IgD-negative memory B cell (primary cell): ENCODE measurements at regions not wholly inside any gene's neighbourhood (a gene's known extent, or its start where the extent isn't known, plus 50 kb on each side); places are given as distances from the start of the nearest gene placed in this dataset.

Source experiments
- H3K27ac Mint-ChIP-seq, 3 donors: one replicate each; pipeline ENCODE4 v1.8.0; 2020 to 2022; ENCODE audit warnings: mild to moderate bottlenecking in 3 of 3, mixed read lengths in 3 of 3, moderate library complexity in 1 of 3
- H3K27me3 Mint-ChIP-seq: one replicate; pipeline ENCODE4 v1.8.0; 2021; ENCODE audit warnings: mixed read lengths
- H3K36me3 Mint-ChIP-seq: one replicate; pipeline ENCODE4 v1.8.0; 2020; ENCODE audit warnings: mild to moderate bottlenecking, mixed read lengths
- H3K4me1 Mint-ChIP-seq, 3 donors: one replicate each; pipeline ENCODE4 v1.8.0; 2020 to 2022; ENCODE audit warnings: mixed read lengths in 3 of 3, mild to moderate bottlenecking in 1 of 3
- H3K4me3 Mint-ChIP-seq, 4 donors: one replicate each; pipeline ENCODE4 v1.8.0; 2020 to 2022; ENCODE audit warnings: mild to moderate bottlenecking in 4 of 4, mixed read lengths in 4 of 4, moderate library complexity in 3 of 4
- H3K9me3 Mint-ChIP-seq, 3 donors: one replicate each; pipeline ENCODE4 v1.8.0; 2020 to 2021; ENCODE audit warnings: mixed read lengths in 3 of 3, mild to moderate bottlenecking in 1 of 3

DNA sequence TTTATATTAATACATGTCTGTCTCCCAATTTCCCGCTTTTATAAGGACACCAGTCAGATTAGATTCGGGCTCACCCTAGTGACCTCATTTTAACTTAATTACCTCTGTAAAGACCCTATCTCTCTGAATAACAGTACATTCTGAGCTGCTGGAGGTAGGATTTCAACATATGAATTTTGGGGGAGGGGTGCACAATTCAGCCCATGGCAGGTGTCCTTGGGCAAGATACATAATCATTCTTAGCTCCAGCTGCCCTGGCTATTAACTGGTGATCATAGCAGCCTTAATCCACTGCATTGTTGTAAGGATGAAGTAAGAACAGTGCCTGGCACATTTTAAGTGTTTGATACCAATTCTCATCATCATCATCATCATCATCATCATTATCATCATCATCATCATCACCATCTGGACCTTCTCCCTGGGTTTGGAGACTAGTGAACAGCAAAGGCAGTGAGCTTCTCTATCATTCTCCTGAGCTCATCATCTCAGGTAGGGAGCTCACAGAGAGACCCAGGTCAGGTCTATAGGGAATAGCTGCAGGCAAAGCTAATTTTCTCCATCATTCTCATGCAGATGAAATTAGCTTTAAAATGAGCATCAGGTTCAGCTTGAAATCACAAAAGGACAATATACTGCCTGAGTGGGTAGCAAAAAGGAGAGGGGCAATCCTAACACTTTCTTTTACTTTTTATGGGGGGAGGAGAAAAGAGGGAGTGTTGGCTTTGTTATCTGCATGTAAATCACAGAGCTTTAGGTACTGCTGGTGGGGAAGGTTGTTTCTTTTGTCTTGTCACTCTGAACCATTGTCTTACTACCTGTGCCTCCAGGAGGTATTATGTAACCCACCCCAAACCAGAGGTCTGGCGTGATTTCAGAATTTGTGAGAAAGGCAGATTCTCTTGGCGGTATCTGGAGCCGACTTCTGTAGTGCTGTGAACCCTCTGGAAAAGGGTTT, 125.5 kb upstream of the SPRED2 start:
- no peaks in the 10 kb centered on the region for H3K36me3 Mint-ChIP-seq
- no peaks in the 10 kb centered on the region for H3K9me3 Mint-ChIP-seq
- H3K4me3 Mint-ChIP-seq: no peak overlapping the region
- H3K27ac Mint-ChIP-seq: no peak overlapping the region
- H3K4me1 Mint-ChIP-seq: peaks cover 14 to 16% (median 15%) of the 10 kb centered on the region in 3 donors
- H3K27me3 Mint-ChIP-seq: peaks cover 12% of the 10 kb centered on the region

DNA sequence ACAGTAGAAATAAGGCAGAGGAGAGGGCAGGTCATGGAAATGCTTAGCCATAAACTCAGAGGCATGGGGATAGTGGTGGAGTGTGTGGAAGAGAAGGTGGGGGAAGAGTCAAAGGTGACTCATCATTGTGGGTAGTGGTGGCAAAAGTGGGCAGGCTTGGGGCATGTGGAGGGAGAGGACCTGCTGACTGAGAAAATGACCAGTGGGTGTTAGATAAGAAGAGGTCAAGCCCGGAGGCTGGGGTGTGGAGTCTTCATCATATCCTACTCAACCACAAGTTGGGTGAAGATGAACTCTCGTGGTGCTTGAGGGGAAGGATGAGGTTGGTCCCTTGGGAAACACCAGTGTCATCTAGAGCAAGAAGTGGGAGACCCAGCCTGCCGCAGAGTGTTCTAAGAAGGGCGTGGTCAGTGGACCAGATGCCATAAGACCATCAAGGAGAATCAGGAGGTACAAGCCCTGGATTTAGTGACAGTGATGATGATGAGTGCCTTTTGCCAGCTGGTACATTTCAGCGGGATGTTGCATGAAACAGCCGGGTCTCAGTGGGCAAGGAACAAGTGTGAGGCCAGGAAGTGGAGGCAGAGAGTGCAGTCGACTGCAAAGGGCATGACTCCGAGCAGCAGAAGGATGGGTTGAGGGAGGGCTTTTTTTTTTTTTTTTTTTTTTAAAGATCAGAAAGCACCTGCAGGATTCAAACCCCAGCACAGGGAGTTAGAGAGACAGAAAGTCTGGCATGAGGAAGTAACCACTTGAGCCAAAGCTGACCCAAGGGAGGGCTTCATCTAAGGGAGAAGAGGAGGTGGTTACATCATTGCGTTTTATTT, 122.6 kb upstream of the SPRED2 start:
- Mint-ChIP-seq H3K9me3 (no peaks in the 10 kb centered on the region), H3K27ac (no peak overlapping the region), H3K4me3 (peak overlapping the region in 2 of 4 donors; percentile 44 to 61), H3K36me3 (no peaks in the 10 kb centered on the region), H3K27me3 (peaks cover 8% of the 10 kb centered on the region), H3K4me1 (peaks cover 14 to 16% (median 15%) of the 10 kb centered on the region in 3 donors)

DNA sequence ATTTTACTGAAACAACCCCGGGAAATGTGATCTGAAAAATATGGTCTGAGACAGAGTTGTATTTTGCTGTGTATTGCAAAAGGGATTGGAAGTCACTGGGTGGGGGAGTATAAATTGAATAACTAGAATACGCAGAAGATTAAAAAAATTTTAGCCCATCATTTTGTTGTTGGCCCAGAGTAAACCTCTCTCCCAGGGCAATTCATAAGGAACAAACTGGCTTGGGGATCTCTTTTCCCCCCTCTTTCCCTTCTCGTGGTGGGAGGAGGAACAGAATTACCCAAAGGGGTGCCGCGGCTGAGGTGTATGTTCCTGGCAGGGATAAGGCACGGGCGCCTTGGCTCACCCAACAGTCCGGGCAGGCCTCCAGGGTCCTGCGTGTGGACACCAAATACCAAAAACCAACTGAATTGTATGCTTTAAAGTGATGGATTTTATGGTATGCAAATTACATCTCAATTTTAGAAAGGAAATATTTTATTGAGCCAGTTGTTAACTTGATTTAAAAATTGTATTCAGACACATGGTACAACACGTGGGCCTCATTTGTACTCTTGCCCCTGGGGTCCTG, 121.2 kb upstream of the SPRED2 start:
- H3K27me3 Mint-ChIP-seq: peaks cover 10% of the 10 kb centered on the region
- no peak overlapping the region for H3K27ac Mint-ChIP-seq
- H3K4me3 Mint-ChIP-seq: no peak overlapping the region
- H3K4me1 Mint-ChIP-seq: peaks cover 14 to 16% (median 15%) of the 10 kb centered on the region in 3 donors
- H3K36me3 Mint-ChIP-seq: no peaks in the 10 kb centered on the region
- H3K9me3 Mint-ChIP-seq: no peaks in the 10 kb centered on the region

DNA sequence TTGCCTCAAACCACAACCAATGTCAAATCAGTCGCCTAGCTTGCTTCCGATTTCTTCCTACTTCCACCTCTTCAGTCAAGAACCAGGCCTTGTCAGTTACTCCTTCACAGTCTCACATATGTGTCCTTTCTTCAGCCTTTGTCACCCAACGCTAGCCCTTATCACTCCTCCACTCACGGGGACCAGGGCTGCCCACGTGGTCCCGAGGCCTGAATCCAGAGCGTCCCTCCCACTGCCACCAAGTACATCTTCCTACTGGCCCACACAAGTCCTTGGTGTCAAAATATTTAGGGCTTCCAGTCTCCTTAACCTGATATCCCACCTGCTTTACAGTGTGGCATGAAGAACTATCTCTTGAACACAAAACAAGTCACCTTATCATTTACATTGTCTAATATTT, 119.1 kb upstream of the SPRED2 start:
- H3K27ac Mint-ChIP-seq: no peak overlapping the region
- peaks cover 10% of the 10 kb centered on the region for H3K27me3 Mint-ChIP-seq
- H3K4me1 Mint-ChIP-seq: peaks cover 14 to 16% (median 15%) of the 10 kb centered on the region in 3 donors

DNA sequence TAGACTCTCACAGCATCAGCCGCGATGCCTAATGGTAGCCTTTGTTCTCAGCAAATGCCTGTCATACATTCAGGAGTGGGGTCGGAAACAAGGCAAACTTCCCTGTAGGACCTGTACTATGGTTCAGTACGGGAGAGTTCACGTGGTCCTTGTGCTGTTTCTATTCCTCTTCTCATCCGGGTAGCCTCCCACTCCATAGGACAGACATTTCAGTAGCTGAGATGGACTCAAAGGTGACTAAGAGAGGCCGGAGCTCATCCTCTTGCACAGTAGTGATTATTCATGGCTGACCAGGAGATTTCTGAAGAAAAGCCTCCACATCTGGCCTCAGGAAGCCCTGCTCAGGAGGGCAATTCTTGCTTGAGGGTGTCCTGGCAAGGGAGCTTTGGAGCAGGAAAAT, 117.8 kb upstream of the SPRED2 start:
- no peak overlapping the region for H3K4me3 Mint-ChIP-seq
- no peaks in the 10 kb centered on the region for H3K9me3 Mint-ChIP-seq
- H3K27me3 Mint-ChIP-seq: peaks cover 15% of the 10 kb centered on the region
- H3K36me3 Mint-ChIP-seq: peaks cover 6% of the 10 kb centered on the region
- H3K4me1 Mint-ChIP-seq: peaks cover 14 to 15% (median 14%) of the 10 kb centered on the region in 3 donors
- H3K27ac Mint-ChIP-seq: peak overlapping the region in 1 of 3 donors; percentile 13

More for the DNA sequence above, 119.1 kb upstream of the SPRED2 start:
- Mint-ChIP-seq H3K4me3 (no peak overlapping the region), H3K36me3 (no peaks in the 10 kb centered on the region), H3K9me3 (no peaks in the 10 kb centered on the region)

DNA sequence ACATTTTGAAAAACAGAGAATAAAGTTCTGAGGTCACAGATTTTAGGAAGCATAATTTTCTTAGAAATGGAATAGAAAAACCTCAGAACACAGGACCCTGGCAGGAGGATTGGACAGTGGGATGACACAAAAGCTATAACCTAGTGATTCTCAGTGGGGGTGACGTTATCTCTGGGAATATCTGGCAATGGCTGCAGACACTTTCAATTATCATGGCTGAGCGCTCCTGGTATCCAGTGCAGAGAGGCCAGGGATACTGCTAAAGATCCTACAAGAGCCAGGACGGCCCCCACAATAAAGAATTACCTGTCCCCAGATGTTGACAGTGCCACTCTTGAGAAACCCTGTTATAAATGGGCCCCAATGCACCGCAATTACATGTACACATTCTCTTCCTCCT, 117.2 kb upstream of the SPRED2 start:
- peaks cover 6% of the 10 kb centered on the region for H3K36me3 Mint-ChIP-seq

DNA sequence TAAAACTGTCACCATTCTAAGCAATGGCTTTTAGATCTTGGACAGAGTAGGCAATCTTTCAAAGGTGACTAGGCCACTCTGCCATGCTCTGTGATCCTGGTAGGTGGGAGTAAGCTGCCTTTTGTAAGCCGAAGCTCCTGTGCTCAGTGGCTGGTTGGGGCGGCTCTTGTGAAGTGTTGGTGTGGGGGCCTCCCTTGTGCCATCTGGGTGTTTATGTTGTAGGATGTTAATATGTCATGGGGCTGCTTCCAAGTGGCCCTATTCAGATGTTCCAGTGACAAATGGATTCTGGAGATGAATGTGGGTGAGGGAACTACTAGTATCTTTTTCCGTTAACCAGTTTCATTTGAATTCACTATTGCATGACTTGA, 116.8 kb upstream of the SPRED2 start:
- H3K9me3 Mint-ChIP-seq: no peaks in the 10 kb centered on the region
- H3K27ac Mint-ChIP-seq: no peak overlapping the region
- H3K4me3 Mint-ChIP-seq: no peak overlapping the region
- H3K27me3 Mint-ChIP-seq: peaks cover 12% of the 10 kb centered on the region
- H3K4me1 Mint-ChIP-seq: peaks cover 6% of the 10 kb centered on the region in 3 donors
- H3K36me3 Mint-ChIP-seq: peaks cover 6% of the 10 kb centered on the region

More for the DNA sequence above, 117.2 kb upstream of the SPRED2 start:
- no peaks in the 10 kb centered on the region for H3K9me3 Mint-ChIP-seq
- H3K4me1 Mint-ChIP-seq: peaks cover 8 to 9% (median 8%) of the 10 kb centered on the region in 3 donors
- H3K27ac Mint-ChIP-seq: peak overlapping the region in 1 of 3 donors; percentile 13
- H3K4me3 Mint-ChIP-seq: no peak overlapping the region
- peaks cover 11% of the 10 kb centered on the region for H3K27me3 Mint-ChIP-seq

DNA sequence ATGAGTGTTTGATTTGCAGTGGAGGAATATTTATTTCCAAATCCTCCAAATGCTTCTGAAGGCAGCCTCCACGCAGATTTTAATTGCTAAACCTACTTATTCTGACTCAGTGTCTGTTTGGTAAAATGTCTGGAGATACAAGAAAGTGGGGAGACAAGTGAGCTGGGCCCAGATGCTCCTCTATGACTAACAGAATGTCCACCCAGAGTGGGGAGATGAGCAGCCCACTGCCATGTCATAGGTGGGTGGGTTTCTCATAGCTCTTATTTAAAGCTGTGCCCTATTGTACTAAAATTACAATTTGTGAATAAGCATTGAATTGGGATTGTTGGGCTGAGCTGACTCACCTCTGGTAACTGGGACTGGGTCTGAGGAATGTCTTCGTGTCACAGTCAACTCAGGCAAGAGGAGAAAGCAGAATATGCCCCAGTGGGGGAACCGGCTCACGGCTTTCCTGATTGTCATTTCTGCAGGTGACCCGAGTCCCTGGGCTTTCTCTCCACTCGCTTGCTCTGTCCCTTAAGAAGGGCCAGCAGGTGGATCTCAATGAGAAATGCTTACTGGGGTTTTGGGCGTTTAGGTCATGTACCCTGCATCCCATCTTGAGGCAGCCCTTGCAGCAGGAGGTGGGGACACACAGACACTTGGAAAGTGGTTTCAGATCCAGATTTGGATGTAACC, 116.3 kb upstream of the SPRED2 start:
- H3K9me3 Mint-ChIP-seq: no peaks in the 10 kb centered on the region
- peaks cover 6% of the 10 kb centered on the region for H3K36me3 Mint-ChIP-seq
- H3K4me3 Mint-ChIP-seq: no peak overlapping the region
- H3K4me1 Mint-ChIP-seq: peaks cover 4 to 7% (median 6%) of the 10 kb centered on the region in 3 donors
- peaks cover 16% of the 10 kb centered on the region for H3K27me3 Mint-ChIP-seq
- peak overlapping the region in 1 of 3 donors; percentile 63 for H3K27ac Mint-ChIP-seq

DNA sequence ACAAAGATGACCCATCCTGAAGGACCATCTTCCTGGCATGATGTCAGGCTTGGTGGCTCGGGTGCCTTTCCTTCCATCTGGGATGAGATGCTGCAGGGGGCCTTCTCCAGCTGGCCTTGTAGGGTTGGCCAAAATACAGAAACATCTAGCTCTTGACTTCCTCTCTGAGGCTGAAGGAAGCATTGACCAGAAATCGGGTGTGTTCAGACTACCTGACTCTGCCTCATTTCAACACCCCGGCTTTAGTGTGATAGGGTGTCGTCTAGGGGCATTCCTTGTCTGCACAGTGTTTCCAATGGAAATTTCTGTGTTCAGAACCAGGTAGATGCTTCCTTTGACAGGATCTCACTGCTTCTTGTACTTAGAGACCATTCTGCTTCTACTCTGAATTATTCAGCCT, 115.7 kb upstream of the SPRED2 start:
- Mint-ChIP-seq H3K36me3 (peaks cover 6% of the 10 kb centered on the region), H3K9me3 (no peaks in the 10 kb centered on the region), H3K27me3 (peaks cover 16% of the 10 kb centered on the region), H3K4me1 (peaks cover 3 to 6% (median 4%) of the 10 kb centered on the region in 3 donors), H3K27ac (no peak overlapping the region), H3K4me3 (no peak overlapping the region)

DNA sequence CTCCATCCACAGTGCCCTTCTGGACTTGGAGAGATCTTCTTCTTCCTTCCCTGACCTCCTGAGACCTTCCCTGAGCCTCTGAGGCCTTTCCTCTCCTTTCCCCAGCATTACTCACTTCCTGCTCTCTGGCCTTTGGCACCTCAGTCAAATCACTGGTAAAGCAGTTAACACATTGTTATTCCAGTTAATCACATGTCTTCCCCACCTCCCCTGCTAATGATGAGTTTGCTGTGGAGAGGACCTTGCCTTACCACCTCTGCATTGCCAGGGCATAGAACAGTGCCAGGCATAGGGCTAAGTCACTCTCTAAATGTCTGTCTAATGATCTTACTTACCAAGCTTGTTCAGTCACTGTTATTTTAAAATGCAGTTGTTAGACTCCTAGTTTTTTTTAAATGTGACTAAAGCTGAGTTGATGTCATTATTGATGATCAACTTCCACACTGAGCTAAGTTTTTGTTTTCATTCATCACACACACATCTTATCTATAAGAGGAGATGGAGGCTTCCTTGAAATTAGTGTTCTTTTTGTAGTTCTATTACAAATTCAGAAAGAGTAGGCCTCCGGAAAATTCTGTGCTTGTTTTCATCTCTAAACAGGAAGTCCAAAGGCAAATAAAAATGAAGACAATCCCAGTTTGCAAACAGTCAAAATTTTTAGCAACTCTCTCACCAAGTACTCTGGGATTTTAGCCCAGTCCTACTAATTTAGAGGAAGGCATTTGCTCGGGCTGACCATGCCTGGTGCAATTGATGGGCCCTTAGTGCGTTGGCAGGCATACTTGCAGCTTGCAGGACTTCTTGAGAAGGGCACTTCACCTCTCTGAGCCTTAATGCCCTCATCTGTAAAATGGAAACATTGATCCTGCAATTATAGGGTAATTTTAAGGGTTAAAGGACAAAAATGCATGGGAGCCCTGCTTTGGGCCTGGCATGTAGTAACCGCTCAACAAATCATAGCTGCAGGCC, 113.7 kb upstream of the SPRED2 start:
- Mint-ChIP-seq H3K27ac (no peak overlapping the region), H3K27me3 (peaks cover 16% of the 10 kb centered on the region), H3K36me3 (peaks cover 6% of the 10 kb centered on the region), H3K9me3 (no peaks in the 10 kb centered on the region), H3K4me3 (no peak overlapping the region), H3K4me1 (peaks cover 3 to 6% (median 4%) of the 10 kb centered on the region in 3 donors)

DNA sequence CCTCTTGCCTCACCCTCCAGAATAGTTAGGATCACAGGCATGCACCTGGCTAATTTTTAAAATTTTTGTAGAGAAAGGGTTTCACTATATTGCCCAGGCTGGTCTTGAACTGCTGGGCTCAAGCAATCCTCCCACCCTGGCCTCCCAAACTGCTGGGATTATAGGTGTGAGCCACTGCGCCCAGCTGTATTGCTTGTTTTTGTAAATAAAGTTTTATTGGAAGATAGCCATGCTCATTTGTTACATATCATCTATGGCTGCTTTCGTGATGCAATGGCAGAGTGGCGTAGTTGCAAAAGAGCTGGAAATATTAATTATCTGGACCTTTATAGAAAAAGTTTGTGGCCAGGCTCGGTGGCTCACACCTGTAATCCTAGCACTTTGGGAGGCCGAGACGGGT, 109.4 kb upstream of the SPRED2 start:
- H3K4me3 Mint-ChIP-seq: no peak overlapping the region
- no peaks in the 10 kb centered on the region for H3K9me3 Mint-ChIP-seq
- H3K27ac Mint-ChIP-seq: no peak overlapping the region
- H3K4me1 Mint-ChIP-seq: peaks cover 3 to 6% (median 4%) of the 10 kb centered on the region in 3 donors
- H3K27me3 Mint-ChIP-seq: peaks cover 17% of the 10 kb centered on the region
- peaks cover 6% of the 10 kb centered on the region for H3K36me3 Mint-ChIP-seq

DNA sequence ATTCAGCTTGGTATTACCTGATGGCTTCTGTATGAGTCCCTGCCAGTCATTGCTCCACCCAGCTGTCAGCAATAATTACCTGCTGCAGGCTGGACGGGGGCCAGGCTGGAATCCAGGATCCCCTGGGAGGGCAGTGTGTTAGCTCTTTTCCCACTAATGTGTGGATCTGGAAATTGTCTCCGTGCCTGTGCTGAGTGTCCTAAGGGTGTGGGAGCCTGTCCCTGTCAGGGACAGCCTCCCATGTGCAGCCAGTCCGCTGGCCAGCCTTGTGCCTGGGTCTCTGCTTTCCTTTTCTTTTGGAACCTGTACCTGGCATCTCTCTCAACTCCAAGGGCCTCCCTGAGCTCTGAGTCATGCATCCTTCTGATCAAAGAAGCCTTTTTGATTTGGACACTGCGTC, 107.2 kb upstream of the SPRED2 start:
- H3K36me3 Mint-ChIP-seq: no peaks in the 10 kb centered on the region
- H3K27me3 Mint-ChIP-seq: peaks cover 15% of the 10 kb centered on the region
- H3K4me3 Mint-ChIP-seq: no peak overlapping the region
- H3K9me3 Mint-ChIP-seq: no peaks in the 10 kb centered on the region
- no peak overlapping the region for H3K27ac Mint-ChIP-seq
- H3K4me1 Mint-ChIP-seq: peaks cover 2 to 10% (median 8%) of the 10 kb centered on the region in 3 donors

DNA sequence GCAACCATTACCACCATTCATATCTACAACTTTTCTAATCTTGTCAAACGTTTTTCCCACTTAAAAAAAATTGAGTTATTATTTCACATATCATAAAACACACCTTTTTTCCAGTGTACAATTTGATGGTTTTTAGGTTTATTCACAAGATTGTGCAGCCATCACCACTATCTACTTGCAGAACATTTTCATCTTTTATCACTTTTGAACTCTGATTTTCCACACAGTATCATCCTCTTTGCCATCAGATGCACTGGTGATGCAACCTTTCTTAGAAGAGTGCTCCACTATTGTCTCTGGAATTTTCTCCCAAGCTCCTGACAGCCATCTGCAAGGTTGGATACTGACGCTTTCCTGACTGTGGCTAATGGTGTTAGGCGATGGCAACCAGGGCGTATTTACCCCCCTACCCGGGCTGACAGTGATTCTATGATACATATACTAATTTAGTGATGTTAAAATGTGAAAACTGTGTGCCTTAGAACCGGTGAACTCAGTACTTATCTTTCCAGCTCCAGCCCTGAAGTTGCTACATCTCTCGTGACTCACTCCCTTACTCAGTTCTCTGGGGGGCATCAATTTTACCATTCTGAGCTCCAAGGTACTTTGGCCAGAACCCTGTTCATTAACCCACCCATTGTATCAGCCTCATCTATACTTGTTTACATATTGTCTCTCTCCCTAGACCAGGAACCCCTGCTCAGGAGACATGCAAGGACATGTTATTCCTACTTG, 105.4 kb upstream of the SPRED2 start:
- Mint-ChIP-seq H3K4me1 (peaks cover 2 to 4% (median 4%) of the 10 kb centered on the region in 3 donors), H3K27ac (no peak overlapping the region), H3K4me3 (peak overlapping the region in 1 of 4 donors; percentile 44), H3K36me3 (no peaks in the 10 kb centered on the region), H3K9me3 (no peaks in the 10 kb centered on the region), H3K27me3 (peaks cover 7% of the 10 kb centered on the region)
